ENCODE measurements at regions not wholly inside any gene's neighbourhood (a gene's known extent, or its start where the extent isn't known, plus 50 kb on each side); places are given as distances from the start of the nearest gene placed in this dataset.

GRCh38 chr9:2307480-2307879 lies 292.3 kb downstream of the SMARCA2 start:
- peaks cover under 1% of the 10 kb centered on the region for H3K27me3 Mint-ChIP-seq (ENCODE audit: low read depth)
- no peak overlapping the region for H3K4me3 Mint-ChIP-seq
- TF ChIP-seq, protein P1, sequence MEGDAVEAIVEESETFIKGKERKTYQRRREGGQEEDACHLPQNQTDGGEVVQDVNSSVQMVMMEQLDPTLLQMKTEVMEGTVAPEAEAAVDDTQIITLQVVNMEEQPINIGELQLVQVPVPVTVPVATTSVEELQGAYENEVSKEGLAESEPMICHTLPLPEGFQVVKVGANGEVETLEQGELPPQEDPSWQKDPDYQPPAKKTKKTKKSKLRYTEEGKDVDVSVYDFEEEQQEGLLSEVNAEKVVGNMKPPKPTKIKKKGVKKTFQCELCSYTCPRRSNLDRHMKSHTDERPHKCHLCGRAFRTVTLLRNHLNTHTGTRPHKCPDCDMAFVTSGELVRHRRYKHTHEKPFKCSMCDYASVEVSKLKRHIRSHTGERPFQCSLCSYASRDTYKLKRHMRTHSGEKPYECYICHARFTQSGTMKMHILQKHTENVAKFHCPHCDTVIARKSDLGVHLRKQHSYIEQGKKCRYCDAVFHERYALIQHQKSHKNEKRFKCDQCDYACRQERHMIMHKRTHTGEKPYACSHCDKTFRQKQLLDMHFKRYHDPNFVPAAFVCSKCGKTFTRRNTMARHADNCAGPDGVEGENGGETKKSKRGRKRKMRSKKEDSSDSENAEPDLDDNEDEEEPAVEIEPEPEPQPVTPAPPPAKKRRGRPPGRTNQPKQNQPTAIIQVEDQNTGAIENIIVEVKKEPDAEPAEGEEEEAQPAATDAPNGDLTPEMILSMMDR (IDR thresholded peaks at IDR 0.05; ENCODE audit: unreplicated experiment in 3 of 3): no peak
- H3K4me1 Mint-ChIP-seq: no peaks in the 10 kb centered on the region
- H3K9me3 Mint-ChIP-seq: peaks cover 41% of the 10 kb centered on the region
- H3K36me3 Mint-ChIP-seq (ENCODE audit: low read depth): peaks cover 15% of the 10 kb centered on the region
- H3K27ac Mint-ChIP-seq: no peak overlapping the region

GRCh38 chr9:2311920-2312319 lies 296.8 kb downstream of the SMARCA2 start:
- TF ChIP-seq, protein P1 (IDR thresholded peaks at IDR 0.05; ENCODE audit: unreplicated experiment in 3 of 3): no peak
- Mint-ChIP-seq H3K27me3 (ENCODE audit: low read depth) (peaks cover 4% of the 10 kb centered on the region), H3K4me1 (no peaks in the 10 kb centered on the region), H3K4me3 (no peak overlapping the region), H3K27ac (no peak overlapping the region), H3K9me3 (peaks cover 76% of the 10 kb centered on the region), H3K36me3 (ENCODE audit: low read depth) (peaks cover 26% of the 10 kb centered on the region)

DNA sequence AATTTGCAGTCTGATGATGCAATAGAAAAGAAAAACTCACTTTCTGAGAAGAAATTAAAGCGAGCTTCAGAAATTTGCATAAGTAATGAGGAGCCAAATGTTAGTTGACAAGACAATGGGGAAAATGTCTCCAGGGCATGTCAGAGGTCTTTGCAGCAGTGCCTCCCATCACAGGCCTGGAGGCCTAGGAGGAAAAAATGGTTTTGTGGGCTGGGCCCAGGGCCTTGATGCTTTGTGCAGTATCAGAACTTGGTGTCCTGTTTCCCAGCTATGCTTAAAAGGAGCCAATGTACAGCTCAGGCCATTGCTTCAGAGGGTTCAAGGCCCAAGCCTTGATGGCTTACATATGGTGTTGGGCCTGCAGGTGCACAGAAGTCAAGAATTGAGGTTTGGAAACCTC lies 298.4 kb downstream of the SMARCA2 start:
- Mint-ChIP-seq H3K4me3 (no peak overlapping the region), H3K27me3 (ENCODE audit: low read depth) (peaks cover 4% of the 10 kb centered on the region), H3K27ac (no peak overlapping the region), H3K36me3 (ENCODE audit: low read depth) (peaks cover 26% of the 10 kb centered on the region), H3K9me3 (peaks cover 82% of the 10 kb centered on the region), H3K4me1 (no peaks in the 10 kb centered on the region)
- TF ChIP-seq, protein P1 (IDR thresholded peaks at IDR 0.05; ENCODE audit: unreplicated experiment in 3 of 3): no peak

DNA sequence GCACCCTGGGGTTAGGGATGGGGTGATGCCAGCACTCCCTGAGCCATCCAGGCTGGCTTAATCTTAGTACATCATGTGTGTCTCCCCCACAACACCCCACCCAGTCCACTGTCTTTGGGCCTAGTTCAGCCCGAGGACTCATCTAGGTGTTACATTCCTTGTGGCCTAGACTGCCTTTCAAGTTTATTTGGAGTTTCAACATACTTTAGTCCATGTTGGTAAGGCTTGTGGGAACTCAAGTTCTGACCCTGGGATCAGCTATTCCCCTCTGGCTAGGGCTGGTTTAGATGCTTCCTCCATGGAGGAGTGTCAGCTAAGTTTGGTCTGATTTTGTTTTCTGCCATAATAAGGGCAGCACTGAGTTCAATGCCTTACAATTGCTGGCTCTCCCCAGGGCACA lies 302.4 kb downstream of the SMARCA2 start:
- Mint-ChIP-seq H3K36me3 (ENCODE audit: low read depth) (peaks cover 10% of the 10 kb centered on the region), H3K27me3 (ENCODE audit: low read depth) (peaks cover 2% of the 10 kb centered on the region), H3K9me3 (peaks cover 63% of the 10 kb centered on the region), H3K4me3 (no peak overlapping the region), H3K4me1 (no peaks in the 10 kb centered on the region), H3K27ac (no peak overlapping the region)
- TF ChIP-seq, protein P1 (IDR thresholded peaks at IDR 0.05; ENCODE audit: unreplicated experiment in 3 of 3): no peak

GRCh38 chr9:2319421-2319820 lies 302.2 kb upstream of the VLDLR start:
- Mint-ChIP-seq H3K36me3 (ENCODE audit: low read depth) (peaks cover 3% of the 10 kb centered on the region), H3K4me1 (no peaks in the 10 kb centered on the region), H3K27me3 (ENCODE audit: low read depth) (no peaks in the 10 kb centered on the region), H3K27ac (no peak overlapping the region), H3K4me3 (no peak overlapping the region), H3K9me3 (peaks cover 48% of the 10 kb centered on the region)
- TF ChIP-seq, protein P1 (IDR thresholded peaks at IDR 0.05; ENCODE audit: unreplicated experiment in 3 of 3): no peak

- Mint-ChIP-seq H3K9me3 (peaks cover 41% of the 10 kb centered on the region), H3K27me3 (ENCODE audit: low read depth) (no peaks in the 10 kb centered on the region), H3K4me1 (no peaks in the 10 kb centered on the region), H3K4me3 (no peak overlapping the region), H3K36me3 (ENCODE audit: low read depth) (peaks cover 2% of the 10 kb centered on the region), H3K27ac (no peak overlapping the region)
- TF ChIP-seq, protein P1 (IDR thresholded peaks at IDR 0.05; ENCODE audit: unreplicated experiment in 3 of 3): no peak
These were observed 301.5 kb upstream of the VLDLR start for GRCh38 chr9:2320114-2320513.

Data from nephron (organoid).